Neural cell (in vitro differentiated cells): ENCODE measurements at regions not wholly inside any gene's neighbourhood (a gene's known extent, or its start where the extent isn't known, plus 50 kb on each side); places are given as distances from the start of the nearest gene placed in this dataset.
"Not testable (repeated sequence)": the region's sequence is repeated elsewhere in the genome, so short reads cannot be mapped to it uniquely, and the experiment has no call there.

Source experiments
- CTCF ChIP-seq: fragments of 450-650 bp; IDR thresholded peaks from 2 replicates; pipeline ENCODE4 v1.5.1; 2014; ENCODE audit warnings: antibody characterized with exemption, mild to moderate bottlenecking, moderate library complexity; ENCODE audit not compliant: poor library complexity, severe bottlenecking
- EZH2 ChIP-seq: fragments of 200-600, 300-800 bp; shearing (Covaris generic), sonication (generic); IDR thresholded peaks from 2 replicates; pipeline ENCODE4 v1.6.1; 2014; ENCODE audit warnings: antibody characterized with exemption, low read length, borderline replicate concordance, mild to moderate bottlenecking; ENCODE audit not compliant: insufficient read depth, poor library complexity, severe bottlenecking
- TAF1 ChIP-seq: IDR thresholded peaks from 2 replicates; pipeline ENCODE4 v1.6.1; 2012; ENCODE audit warnings: low read depth

GRCh38 chr5:177891547-177892356, 104.3 kb downstream of the PROP1 start:
- not testable (repeated sequence) for TF ChIP-seq TAF1, CTCF, EZH2
